Panc1 (cell line): ENCODE measurements at regions not wholly inside any gene's neighbourhood (a gene's known extent, or its start where the extent isn't known, plus 50 kb on each side); places are given as distances from the start of the nearest gene placed in this dataset.

Experiments
- ATAC-seq: fragments of 200-7000 bp; cut with Tn5 transposase; 2 replicates; pipeline ENCODE4 v1.9.1; 2020; ENCODE audit warnings: mild to moderate bottlenecking, moderate library complexity
- BruUV-seq: library from RNA; stranded (reverse); fragments of 400-500 nt; replicated peaks from 2 replicates; lab custom pipeline; 2021; lab: Mats Ljungman, UMichigan
- CTCF ChIA-PET: fragments of 300-600 bp; sonication (Branson Sonifier 250); formaldehyde crosslinking; loops from one replicate; lab custom pipeline; 2022; ENCODE audit warnings: antibody characterized with exemption; lab: Charles Lee
- POLR2A ChIA-PET: fragments of 300-600 bp; sonication (Branson Sonifier 250); formaldehyde crosslinking; loops from one replicate; lab custom pipeline; 2022; ENCODE audit warnings: antibody characterized with exemption; lab: Charles Lee
- DNase-seq: peaks from one replicate; pipeline ENCODE4 v3.0.0-alpha.2; 2010; ENCODE audit warnings: low read depth, low spot score
- H3K27ac ChIP-seq: 2 replicates; pipeline ENCODE4 v1.5.1; 2011; ENCODE audit warnings: mild to moderate bottlenecking, low read length, inconsistent platforms
- H3K27me3 ChIP-seq: fragments of 200-500 bp; sonication (Bioruptor generic); 2 replicates; pipeline ENCODE4 v1.6.0; 2014; ENCODE audit warnings: low read length, inconsistent platforms; ENCODE audit not compliant: control insufficient read depth, insufficient read depth
- H3K36me3 ChIP-seq: fragments of 200-500 bp; sonication (Bioruptor generic); 2 replicates; pipeline ENCODE4 v1.5.1; 2014; ENCODE audit warnings: inconsistent platforms, mild to moderate bottlenecking, low read length, moderate library complexity; ENCODE audit not compliant: control insufficient read depth, insufficient read depth
- H3K4me1 ChIP-seq: 2 replicates; pipeline ENCODE4 v1.5.1; 2011; ENCODE audit warnings: inconsistent platforms, mild to moderate bottlenecking, low read length, moderate library complexity; ENCODE audit not compliant: control insufficient read depth, insufficient read depth
- H3K4me3 ChIP-seq, 2 experiments: 2 replicates each; pipeline ENCODE4 v1.5.1; 2011 to 2012; ENCODE audit warnings: low read depth in 2 of 2, low read length in 2 of 2, mild to moderate bottlenecking in 2 of 2, inconsistent platforms in 1 of 2, moderate library complexity in 1 of 2
- H3K9me3 ChIP-seq: fragments of 200-500 bp; sonication (Bioruptor generic); 2 replicates; pipeline ENCODE4 v1.5.1; 2014; ENCODE audit warnings: low read depth, mild to moderate bottlenecking, inconsistent platforms, low read length, moderate library complexity; ENCODE audit not compliant: control insufficient read depth, insufficient read depth
- POLR2AphosphoS5 ChIP-seq: IDR thresholded peaks from 2 replicates; pipeline ENCODE4 v1.6.1; 2012; ENCODE audit warnings: mild to moderate bottlenecking, low read depth, low read length, moderate library complexity
- SIN3A ChIP-seq: IDR thresholded peaks from 2 replicates; pipeline ENCODE4 v1.6.1; 2012; ENCODE audit warnings: low read depth, mild to moderate bottlenecking, low read length, moderate library complexity, borderline replicate concordance; ENCODE audit not compliant: insufficient read depth
- TCF7L2 ChIP-seq: IDR thresholded peaks from 2 replicates; pipeline ENCODE4 v1.6.1; 2011; ENCODE audit warnings: mild to moderate bottlenecking, low read depth, low read length, inconsistent platforms
- in situ Hi-C: cut with HindIII; loops from 2 replicates; pipeline ENCODE4 v1.10.0; 2016; ENCODE audit warnings: low sequenced_read_pairs, low pct_unique_long_range_greater_than_20kb
- intact Hi-C: fragments of 100-400 bp; cut with micrococcal nuclease; formaldehyde crosslinking; loops from one replicate; pipeline ENCODE4 v1.10.0; 2022; ENCODE audit not compliant: unreplicated experiment
- TF ChIP-seq, protein P1 (sequence below): fragments of 450-650 bp; IDR thresholded peaks from 2 replicates; pipeline ENCODE4 v1.5.1; 2017; ENCODE audit warnings: mild to moderate bottlenecking
- TF ChIP-seq, protein P2 (sequence below), 2 experiments: IDR thresholded peaks; 2 replicates each; pipeline ENCODE4 v1.6.1; 2011 to 2012; ENCODE audit warnings: low read depth in 2 of 2, control low read depth in 1 of 2, low read length in 1 of 2, mild to moderate bottlenecking in 1 of 2, moderate library complexity in 1 of 2; ENCODE audit not compliant: insufficient read depth in 1 of 2

DNA sequence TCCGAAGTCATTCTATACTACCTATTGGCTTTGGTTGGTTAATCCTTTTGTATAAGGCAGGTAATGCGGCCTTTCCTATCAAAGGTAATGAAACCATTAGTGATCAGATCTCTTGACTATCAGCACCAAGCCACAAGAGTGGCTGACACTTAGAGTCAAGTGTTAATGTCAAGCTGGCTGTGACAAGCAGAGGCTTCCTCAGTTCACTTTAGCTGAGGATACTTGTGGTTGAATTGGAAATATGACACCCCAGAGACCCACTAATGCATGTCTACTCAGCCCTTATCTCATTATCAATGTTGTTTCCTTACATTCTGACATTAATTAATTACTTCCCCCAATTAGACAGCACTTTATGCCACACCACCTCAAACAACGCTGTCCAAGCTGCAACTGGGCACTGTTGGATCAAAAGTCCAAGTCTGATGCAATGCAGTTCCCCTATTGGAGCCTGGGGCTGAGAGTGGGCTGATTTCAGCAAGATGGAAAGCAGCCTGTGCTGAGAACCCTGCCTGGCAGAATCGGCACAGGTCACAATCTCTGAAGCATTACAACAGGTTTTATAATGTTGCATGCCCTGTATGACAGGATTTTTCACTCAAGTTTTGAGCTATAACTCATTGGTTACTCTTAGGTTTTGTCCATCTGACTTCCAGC is 273.5 kb downstream of the COL12A1 start:
- no peak overlapping the region for H3K27ac ChIP-seq
- H3K27me3 ChIP-seq = no peaks in the 10 kb centered on the region
- no peaks in the 10 kb centered on the region for H3K4me1 ChIP-seq
- no peak for ATAC-seq
- no peak for TF ChIP-seq POLR2AphosphoS5
- TF ChIP-seq, protein P1, sequence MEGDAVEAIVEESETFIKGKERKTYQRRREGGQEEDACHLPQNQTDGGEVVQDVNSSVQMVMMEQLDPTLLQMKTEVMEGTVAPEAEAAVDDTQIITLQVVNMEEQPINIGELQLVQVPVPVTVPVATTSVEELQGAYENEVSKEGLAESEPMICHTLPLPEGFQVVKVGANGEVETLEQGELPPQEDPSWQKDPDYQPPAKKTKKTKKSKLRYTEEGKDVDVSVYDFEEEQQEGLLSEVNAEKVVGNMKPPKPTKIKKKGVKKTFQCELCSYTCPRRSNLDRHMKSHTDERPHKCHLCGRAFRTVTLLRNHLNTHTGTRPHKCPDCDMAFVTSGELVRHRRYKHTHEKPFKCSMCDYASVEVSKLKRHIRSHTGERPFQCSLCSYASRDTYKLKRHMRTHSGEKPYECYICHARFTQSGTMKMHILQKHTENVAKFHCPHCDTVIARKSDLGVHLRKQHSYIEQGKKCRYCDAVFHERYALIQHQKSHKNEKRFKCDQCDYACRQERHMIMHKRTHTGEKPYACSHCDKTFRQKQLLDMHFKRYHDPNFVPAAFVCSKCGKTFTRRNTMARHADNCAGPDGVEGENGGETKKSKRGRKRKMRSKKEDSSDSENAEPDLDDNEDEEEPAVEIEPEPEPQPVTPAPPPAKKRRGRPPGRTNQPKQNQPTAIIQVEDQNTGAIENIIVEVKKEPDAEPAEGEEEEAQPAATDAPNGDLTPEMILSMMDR = no peak
- TF ChIP-seq, protein P2, sequence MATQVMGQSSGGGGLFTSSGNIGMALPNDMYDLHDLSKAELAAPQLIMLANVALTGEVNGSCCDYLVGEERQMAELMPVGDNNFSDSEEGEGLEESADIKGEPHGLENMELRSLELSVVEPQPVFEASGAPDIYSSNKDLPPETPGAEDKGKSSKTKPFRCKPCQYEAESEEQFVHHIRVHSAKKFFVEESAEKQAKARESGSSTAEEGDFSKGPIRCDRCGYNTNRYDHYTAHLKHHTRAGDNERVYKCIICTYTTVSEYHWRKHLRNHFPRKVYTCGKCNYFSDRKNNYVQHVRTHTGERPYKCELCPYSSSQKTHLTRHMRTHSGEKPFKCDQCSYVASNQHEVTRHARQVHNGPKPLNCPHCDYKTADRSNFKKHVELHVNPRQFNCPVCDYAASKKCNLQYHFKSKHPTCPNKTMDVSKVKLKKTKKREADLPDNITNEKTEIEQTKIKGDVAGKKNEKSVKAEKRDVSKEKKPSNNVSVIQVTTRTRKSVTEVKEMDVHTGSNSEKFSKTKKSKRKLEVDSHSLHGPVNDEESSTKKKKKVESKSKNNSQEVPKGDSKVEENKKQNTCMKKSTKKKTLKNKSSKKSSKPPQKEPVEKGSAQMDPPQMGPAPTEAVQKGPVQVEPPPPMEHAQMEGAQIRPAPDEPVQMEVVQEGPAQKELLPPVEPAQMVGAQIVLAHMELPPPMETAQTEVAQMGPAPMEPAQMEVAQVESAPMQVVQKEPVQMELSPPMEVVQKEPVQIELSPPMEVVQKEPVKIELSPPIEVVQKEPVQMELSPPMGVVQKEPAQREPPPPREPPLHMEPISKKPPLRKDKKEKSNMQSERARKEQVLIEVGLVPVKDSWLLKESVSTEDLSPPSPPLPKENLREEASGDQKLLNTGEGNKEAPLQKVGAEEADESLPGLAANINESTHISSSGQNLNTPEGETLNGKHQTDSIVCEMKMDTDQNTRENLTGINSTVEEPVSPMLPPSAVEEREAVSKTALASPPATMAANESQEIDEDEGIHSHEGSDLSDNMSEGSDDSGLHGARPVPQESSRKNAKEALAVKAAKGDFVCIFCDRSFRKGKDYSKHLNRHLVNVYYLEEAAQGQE (IDR thresholded peaks at IDR 0.05; ENCODE audit: insufficient read depth in 1 of 2, low read depth in 2 of 2, low read length in 1 of 2) = no peak
- TF ChIP-seq TCF7L2 = no peak
- DNase-seq = no peak
- no peaks in the 10 kb centered on the region for H3K9me3 ChIP-seq
- ChIA-PET CTCF (no interaction called here), POLR2A (no interaction called here)
- BruUV-seq = no TSS peak
- intact Hi-C loops (no loop called here), in situ Hi-C loops (no loop called here)
- H3K4me3 ChIP-seq = no peak overlapping the region
- no peaks in the 10 kb centered on the region for H3K36me3 ChIP-seq

DNA sequence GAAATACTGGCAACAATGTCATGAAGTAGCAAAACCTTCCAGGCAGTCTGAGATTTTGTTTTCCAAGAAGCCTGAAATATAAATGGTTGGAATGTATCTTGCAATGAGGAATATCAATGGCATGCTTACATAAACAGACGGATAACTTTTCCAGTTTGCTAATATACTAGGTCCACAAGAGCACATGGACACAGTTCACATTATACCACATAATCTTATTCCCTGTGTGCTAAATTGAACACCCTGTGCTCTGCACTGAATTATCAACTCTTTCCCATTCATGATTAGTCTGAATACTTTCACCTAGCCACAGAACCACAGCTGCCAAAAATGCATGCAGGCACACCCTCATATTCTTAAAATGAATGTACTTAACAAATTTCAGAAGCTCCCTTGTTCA is 274.3 kb downstream of the COL12A1 start:
- H3K4me3 ChIP-seq = no peak overlapping the region
- no peak for ATAC-seq
- H3K27me3 ChIP-seq = no peaks in the 10 kb centered on the region
- intact Hi-C loops (no loop called here), in situ Hi-C loops (no loop called here)
- H3K27ac ChIP-seq = no peak overlapping the region
- ChIA-PET POLR2A (no interaction called here), CTCF (no interaction called here)
- H3K9me3 ChIP-seq = no peaks in the 10 kb centered on the region
- no peak for DNase-seq
- no peaks in the 10 kb centered on the region for H3K36me3 ChIP-seq
- no peak for TF ChIP-seq TCF7L2
- TF ChIP-seq POLR2AphosphoS5 = no peak
- TF ChIP-seq, protein P1 = no peak
- TF ChIP-seq, protein P2 (IDR thresholded peaks at IDR 0.05; ENCODE audit: insufficient read depth in 1 of 2, low read depth in 2 of 2, low read length in 1 of 2) = no peak
- TF ChIP-seq SIN3A = no peak
- H3K4me1 ChIP-seq = no peaks in the 10 kb centered on the region
- no TSS peak for BruUV-seq
